DOHH2 (cell line): ENCODE measurements at regions not wholly inside any gene's neighbourhood (a gene's known extent, or its start where the extent isn't known, plus 50 kb on each side); places are given as distances from the start of the nearest gene placed in this dataset.

Experiments
- CTCF ChIP-seq: fragments of 200-600 bp; sonication (generic); IDR thresholded peaks from one replicate; pipeline ENCODE4 v1.5.1; 2014; ENCODE audit warnings: antibody characterized with exemption, mild to moderate bottlenecking, low read depth, low read length; ENCODE audit not compliant: poor library complexity, severe bottlenecking
- EZH2phosphoT487 ChIP-seq: fragments of 200-600 bp; sonication (generic); IDR thresholded peaks from 2 replicates; pipeline ENCODE4 v1.6.1; 2017; ENCODE audit warnings: borderline replicate concordance, mild to moderate bottlenecking, antibody characterized with exemption, low read length, moderate library complexity, mixed read lengths

- TF ChIP-seq EZH2phosphoT487 (no peak), CTCF (no peak)
Observed at GRCh38 chr9:87795178-87795577, 69.3 kb downstream of the CTSL start.
